Bronchial epithelial cell (primary cell): ENCODE measurements at regions not wholly inside any gene's neighbourhood (a gene's known extent, or its start where the extent isn't known, plus 50 kb on each side); places are given as distances from the start of the nearest gene placed in this dataset.

Source experiments
- DNase-seq: peaks from one replicate; pipeline ENCODE4 v3.0.0-alpha.2; 2010; ENCODE audit warnings: low read depth
- FAIRE-seq: peaks from 2 replicates; lab custom pipeline; 2011; peaks lifted over from hg19 to GRCh38; lab: Jason Lieb, UNC
- H3K27me3 ChIP-seq: 2 replicates; pipeline ENCODE4 v1.5.1; 2011; ENCODE audit warnings: low read length; ENCODE audit not compliant: control insufficient read depth, insufficient read depth
- H3K36me3 ChIP-seq: 2 replicates; pipeline ENCODE4 v1.5.1; 2011; ENCODE audit warnings: low read length; ENCODE audit not compliant: control insufficient read depth, insufficient read depth
- H3K4me3 ChIP-seq: 2 replicates; pipeline ENCODE4 v1.5.1; 2011; ENCODE audit warnings: mild to moderate bottlenecking, low read depth, low read length, control low read depth
- CTCF ChIP-seq: IDR thresholded peaks from 2 replicates; pipeline ENCODE4 v1.5.1; 2011; ENCODE audit warnings: mild to moderate bottlenecking, moderate library complexity, low read length, control low read depth, inconsistent platforms; ENCODE audit not compliant: insufficient read depth, severe bottlenecking

DNA sequence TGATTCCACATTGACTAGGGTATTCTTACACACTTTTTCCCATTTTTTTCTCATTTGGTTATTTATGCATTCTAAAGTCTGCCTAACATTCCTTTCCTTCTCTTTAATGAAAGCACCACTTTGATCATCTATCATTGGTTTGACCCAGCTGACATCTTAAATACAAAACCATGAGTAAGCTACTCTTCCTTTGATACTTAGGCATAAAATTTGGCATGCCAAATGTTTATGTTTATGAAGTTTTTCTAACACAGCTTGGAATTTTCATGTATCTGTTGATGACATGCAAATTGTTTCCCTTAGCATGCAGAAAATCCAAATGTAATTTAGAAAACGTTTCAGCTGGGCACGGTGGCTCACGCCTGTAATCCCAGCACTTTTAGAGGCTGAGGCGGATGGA is 534.9 kb downstream of the QKI start:
- DNase-seq (no peak), FAIRE-seq (no peak)
- no peak for TF ChIP-seq CTCF
- Histone ChIP-seq H3K27me3 (no peaks in the 10 kb centered on the region), H3K36me3 (no peaks in the 10 kb centered on the region), H3K4me3 (no peak overlapping the region)

DNA sequence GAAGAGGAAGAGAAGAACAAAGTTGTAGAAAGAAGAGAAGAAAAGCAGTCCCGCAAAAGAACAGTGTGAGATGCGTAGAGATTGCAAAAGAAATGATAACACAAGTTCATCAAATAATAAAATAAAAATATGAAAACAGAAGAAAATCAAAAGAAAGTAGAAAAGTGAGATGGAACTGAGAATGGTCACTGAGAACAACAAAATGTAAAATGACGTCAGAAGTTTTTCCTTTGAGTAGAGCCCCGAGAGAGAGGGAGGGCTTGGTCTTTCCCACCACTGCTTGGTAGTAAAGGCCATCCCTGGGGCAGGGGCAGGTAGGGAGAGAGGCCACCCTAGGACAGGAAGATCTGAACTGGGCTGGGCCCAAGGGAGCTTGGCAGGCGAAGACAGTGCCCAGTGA is 533.7 kb downstream of the QKI start:
- Histone ChIP-seq H3K27me3 (no peaks in the 10 kb centered on the region), H3K4me3 (no peak overlapping the region), H3K36me3 (no peaks in the 10 kb centered on the region)
- no peak for FAIRE-seq
- TF ChIP-seq CTCF = no peak
- no peak for DNase-seq

DNA sequence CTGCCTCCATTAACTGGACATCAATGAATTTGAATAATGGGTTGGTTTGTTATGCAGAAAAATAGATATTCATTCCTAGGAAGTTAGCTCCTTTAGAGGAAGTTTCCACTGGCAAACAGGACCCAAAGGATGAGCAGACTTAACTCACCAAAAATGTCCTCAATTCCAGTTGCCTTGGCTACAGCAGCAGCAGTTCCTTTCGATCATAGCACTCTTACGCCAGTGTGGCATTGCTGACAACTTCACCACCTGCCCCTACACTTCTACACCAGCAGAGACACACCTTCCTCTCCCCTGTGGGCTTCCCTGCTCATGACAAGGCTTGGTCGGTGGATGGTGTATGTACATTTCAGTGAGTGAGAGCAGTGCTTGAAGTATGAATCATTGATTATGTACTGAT is 532.8 kb downstream of the QKI start:
- no peaks in the 10 kb centered on the region for H3K36me3 ChIP-seq
- DNase-seq = no peak
- no peak for TF ChIP-seq CTCF
- no peaks in the 10 kb centered on the region for H3K27me3 ChIP-seq
- H3K4me3 ChIP-seq = no peak overlapping the region
- FAIRE-seq = no peak

DNA sequence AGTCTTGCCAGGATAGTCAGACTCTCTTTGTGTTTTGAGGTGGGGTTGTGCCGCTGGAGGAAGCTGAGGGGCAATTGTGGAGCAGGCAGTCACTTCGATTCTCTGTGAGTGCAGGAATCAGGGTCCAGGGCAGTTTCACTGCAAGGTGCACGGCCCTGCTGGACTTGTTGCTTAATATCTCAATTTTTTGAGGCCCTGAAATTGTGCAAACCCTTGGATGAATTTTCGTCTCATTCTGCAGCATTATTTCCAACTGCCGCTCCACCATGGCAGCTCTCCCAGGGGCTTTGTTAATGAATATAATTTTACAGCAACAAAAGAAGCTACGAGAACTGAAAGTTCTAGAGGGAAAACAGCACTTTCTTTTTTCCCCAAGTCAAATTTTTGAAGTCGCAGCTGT is 531.9 kb downstream of the QKI start:
- Histone ChIP-seq H3K27me3 (no peaks in the 10 kb centered on the region), H3K36me3 (no peaks in the 10 kb centered on the region), H3K4me3 (no peak overlapping the region)
- no peak for TF ChIP-seq CTCF
- DNase-seq (no peak), FAIRE-seq (no peak)

DNA sequence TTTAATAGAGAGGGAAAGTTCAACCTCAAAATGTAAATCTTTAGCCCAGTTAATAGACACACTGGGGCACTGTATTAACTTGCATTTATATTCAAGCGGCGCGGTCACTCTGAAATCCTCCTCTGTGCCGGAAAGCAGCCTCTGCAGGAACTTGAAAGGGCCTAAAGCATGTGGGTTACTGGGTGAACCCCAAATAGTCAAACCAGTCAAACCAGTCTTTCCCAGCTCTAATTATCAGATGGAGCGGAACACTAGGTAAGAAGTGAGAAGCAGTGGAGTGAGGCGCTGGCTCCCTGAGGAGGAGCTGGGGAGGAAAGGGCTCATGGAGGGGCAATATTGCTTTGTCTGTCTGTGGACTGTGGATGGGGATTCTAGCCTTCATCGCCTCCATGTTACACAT is 531.3 kb downstream of the QKI start:
- Histone ChIP-seq H3K27me3 (no peaks in the 10 kb centered on the region), H3K36me3 (no peaks in the 10 kb centered on the region), H3K4me3 (no peak overlapping the region)
- DNase-seq = peak; percentile 17
- TF ChIP-seq CTCF = no peak
- no peak for FAIRE-seq

- DNase-seq (no peak), FAIRE-seq (no peak)
- no peaks in the 10 kb centered on the region for H3K36me3 ChIP-seq
- TF ChIP-seq CTCF = no peak
- H3K27me3 ChIP-seq = no peaks in the 10 kb centered on the region
- no peak overlapping the region for H3K4me3 ChIP-seq
These were observed 530.4 kb downstream of the QKI start for GRCh38 chr6:163944897-163945296.
